ENCODE measurements at regions not wholly inside any gene's neighbourhood (a gene's known extent, or its start where the extent isn't known, plus 50 kb on each side); places are given as distances from the start of the nearest gene placed in this dataset.

DNA sequence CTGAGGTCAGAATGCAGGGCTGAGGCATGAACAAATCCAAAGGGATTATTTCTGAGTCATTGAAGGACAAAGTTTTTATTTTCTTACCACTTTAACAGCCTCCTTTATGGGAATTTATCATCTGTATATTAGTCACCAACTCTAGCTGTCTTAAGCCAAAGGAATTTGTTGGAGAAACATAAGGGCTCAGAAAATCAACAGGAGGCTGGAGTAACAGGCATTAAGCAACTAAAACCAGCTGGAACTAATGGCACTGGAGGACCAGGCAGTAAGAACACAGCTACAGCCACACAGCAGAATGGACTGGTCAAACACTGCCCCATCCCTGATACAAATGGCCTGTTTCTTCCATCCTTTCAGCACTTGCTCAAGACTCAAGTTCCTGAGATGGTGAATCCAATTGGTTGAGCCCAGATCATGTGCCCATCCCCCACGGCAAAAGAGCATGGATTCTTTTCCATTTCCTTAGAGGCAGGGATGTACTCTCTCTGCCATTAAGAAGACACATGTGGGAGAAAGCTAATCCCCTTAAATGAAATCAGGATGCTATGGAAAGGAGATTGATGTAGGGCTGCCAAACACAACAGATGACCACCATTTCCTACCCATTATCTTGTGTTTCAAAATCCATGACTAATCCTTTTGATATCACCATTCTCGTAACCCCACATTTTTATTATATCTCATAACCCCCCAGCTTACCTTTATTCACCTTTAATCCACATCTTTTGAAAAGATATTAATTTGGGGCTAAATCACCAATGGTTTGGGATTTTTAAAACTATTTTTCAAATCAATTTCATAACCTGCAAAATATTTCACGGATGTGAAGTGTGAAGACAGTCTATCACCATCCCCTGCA is 157.0 kb upstream of the FNDC3A start:
- no peak for TF ChIP-seq EP300 (conservative IDR thresholded peaks at IDR 0.05; ENCODE audit: poor library complexity, severe bottlenecking)
- TF ChIP-seq, protein P1, sequence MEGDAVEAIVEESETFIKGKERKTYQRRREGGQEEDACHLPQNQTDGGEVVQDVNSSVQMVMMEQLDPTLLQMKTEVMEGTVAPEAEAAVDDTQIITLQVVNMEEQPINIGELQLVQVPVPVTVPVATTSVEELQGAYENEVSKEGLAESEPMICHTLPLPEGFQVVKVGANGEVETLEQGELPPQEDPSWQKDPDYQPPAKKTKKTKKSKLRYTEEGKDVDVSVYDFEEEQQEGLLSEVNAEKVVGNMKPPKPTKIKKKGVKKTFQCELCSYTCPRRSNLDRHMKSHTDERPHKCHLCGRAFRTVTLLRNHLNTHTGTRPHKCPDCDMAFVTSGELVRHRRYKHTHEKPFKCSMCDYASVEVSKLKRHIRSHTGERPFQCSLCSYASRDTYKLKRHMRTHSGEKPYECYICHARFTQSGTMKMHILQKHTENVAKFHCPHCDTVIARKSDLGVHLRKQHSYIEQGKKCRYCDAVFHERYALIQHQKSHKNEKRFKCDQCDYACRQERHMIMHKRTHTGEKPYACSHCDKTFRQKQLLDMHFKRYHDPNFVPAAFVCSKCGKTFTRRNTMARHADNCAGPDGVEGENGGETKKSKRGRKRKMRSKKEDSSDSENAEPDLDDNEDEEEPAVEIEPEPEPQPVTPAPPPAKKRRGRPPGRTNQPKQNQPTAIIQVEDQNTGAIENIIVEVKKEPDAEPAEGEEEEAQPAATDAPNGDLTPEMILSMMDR (IDR thresholded peaks at IDR 0.05; ENCODE audit: poor library complexity, severe bottlenecking), result no peak
- no peak for TF ChIP-seq POLR2AphosphoS5 (IDR thresholded peaks at IDR 0.05)
- TF ChIP-seq, protein P2, sequence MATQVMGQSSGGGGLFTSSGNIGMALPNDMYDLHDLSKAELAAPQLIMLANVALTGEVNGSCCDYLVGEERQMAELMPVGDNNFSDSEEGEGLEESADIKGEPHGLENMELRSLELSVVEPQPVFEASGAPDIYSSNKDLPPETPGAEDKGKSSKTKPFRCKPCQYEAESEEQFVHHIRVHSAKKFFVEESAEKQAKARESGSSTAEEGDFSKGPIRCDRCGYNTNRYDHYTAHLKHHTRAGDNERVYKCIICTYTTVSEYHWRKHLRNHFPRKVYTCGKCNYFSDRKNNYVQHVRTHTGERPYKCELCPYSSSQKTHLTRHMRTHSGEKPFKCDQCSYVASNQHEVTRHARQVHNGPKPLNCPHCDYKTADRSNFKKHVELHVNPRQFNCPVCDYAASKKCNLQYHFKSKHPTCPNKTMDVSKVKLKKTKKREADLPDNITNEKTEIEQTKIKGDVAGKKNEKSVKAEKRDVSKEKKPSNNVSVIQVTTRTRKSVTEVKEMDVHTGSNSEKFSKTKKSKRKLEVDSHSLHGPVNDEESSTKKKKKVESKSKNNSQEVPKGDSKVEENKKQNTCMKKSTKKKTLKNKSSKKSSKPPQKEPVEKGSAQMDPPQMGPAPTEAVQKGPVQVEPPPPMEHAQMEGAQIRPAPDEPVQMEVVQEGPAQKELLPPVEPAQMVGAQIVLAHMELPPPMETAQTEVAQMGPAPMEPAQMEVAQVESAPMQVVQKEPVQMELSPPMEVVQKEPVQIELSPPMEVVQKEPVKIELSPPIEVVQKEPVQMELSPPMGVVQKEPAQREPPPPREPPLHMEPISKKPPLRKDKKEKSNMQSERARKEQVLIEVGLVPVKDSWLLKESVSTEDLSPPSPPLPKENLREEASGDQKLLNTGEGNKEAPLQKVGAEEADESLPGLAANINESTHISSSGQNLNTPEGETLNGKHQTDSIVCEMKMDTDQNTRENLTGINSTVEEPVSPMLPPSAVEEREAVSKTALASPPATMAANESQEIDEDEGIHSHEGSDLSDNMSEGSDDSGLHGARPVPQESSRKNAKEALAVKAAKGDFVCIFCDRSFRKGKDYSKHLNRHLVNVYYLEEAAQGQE (IDR thresholded peaks at IDR 0.05; ENCODE audit: borderline replicate concordance), result no peak
- no peak for TF ChIP-seq MXI1 (conservative IDR thresholded peaks at IDR 0.05; ENCODE audit: poor library complexity, severe bottlenecking)
- TF ChIP-seq EZH2 (IDR thresholded peaks at IDR 0.05; ENCODE audit: borderline replicate concordance, insufficient read depth, low read length, poor library complexity, severe bottlenecking), result no peak
- TF ChIP-seq RAD21 (conservative IDR thresholded peaks at IDR 0.05), result no peak
- TF ChIP-seq TAF1 (IDR thresholded peaks at IDR 0.05; ENCODE audit: low read depth), result no peak
- TF ChIP-seq SMC3 (conservative IDR thresholded peaks at IDR 0.05; ENCODE audit: poor library complexity), result no peak

Measured in neural cell (in vitro differentiated cells).